SU-DHL-6 (cell line): ENCODE measurements at regions not wholly inside any gene's neighbourhood (a gene's known extent, or its start where the extent isn't known, plus 50 kb on each side); places are given as distances from the start of the nearest gene placed in this dataset.
"Not testable (repeated sequence)": the region's sequence is repeated elsewhere in the genome, so short reads cannot be mapped to it uniquely, and the experiment has no call there.

ENCODE experiments used
- H2AFZ ChIP-seq: fragments of 200-600 bp; sonication (generic); 2 replicates; pipeline ENCODE4 v1.6.1; 2014; ENCODE audit warnings: low read depth, mild to moderate bottlenecking, moderate library complexity, mixed read lengths, antibody characterized with exemption, low read length; ENCODE audit not compliant: severe bottlenecking
- H3F3A ChIP-seq: fragments of 200-600 bp; shearing (Covaris generic); 2 replicates; pipeline ENCODE4 v1.6.0; 2016; ENCODE audit warnings: antibody characterized with exemption, mild to moderate bottlenecking; ENCODE audit not compliant: insufficient read depth
- H3K27ac ChIP-seq: fragments of 200-600 bp; sonication (generic); 2 replicates; pipeline ENCODE4 v1.5.1; 2016; ENCODE audit warnings: low read depth, mild to moderate bottlenecking, low read length, moderate library complexity, mixed read lengths
- H3K27me3 ChIP-seq: fragments of 200-600 bp; sonication (generic), shearing (Covaris generic); 2 replicates; pipeline ENCODE4 v1.6.0; 2014; ENCODE audit warnings: mild to moderate bottlenecking, low read length
- H3K36me3 ChIP-seq: fragments of 200-600 bp; sonication (generic); 2 replicates; pipeline ENCODE4 v1.6.1; 2014; ENCODE audit warnings: mild to moderate bottlenecking, low read length, mixed read lengths
- H3K4me2 ChIP-seq: fragments of 300-600, 200-600 bp; shearing (Covaris generic), sonication (generic); 2 replicates; pipeline ENCODE4 v1.6.0; 2014; ENCODE audit warnings: low read length, low read depth, mild to moderate bottlenecking; ENCODE audit not compliant: poor library complexity, severe bottlenecking
- H3K4me3 ChIP-seq: fragments of 200-600 bp; sonication (generic); 2 replicates; pipeline ENCODE4 v1.5.1; 2014; ENCODE audit warnings: antibody characterized with exemption, low read length, mild to moderate bottlenecking, mixed read lengths; ENCODE audit not compliant: insufficient read depth, poor library complexity, severe bottlenecking
- H3K79me2 ChIP-seq: fragments of 200-600 bp; sonication (generic); 2 replicates; pipeline ENCODE4 v1.6.1; 2014; ENCODE audit warnings: mild to moderate bottlenecking, low read length, moderate library complexity; ENCODE audit not compliant: insufficient read depth
- H3K9ac ChIP-seq: fragments of 200-600 bp; sonication (generic); 2 replicates; pipeline ENCODE4 v1.7.0; 2014; ENCODE audit warnings: mild to moderate bottlenecking, low read length
- H3K9me2 ChIP-seq: fragments of 200-600 bp; sonication (generic); replicated peaks from 2 replicates; pipeline ENCODE4 v1.6.1; 2014; ENCODE audit warnings: low read length; ENCODE audit not compliant: insufficient read depth
- H3K9me3 ChIP-seq: fragments of 200-600 bp; sonication (generic); 2 replicates; pipeline ENCODE4 v1.6.1; 2014; ENCODE audit warnings: low read length, mixed read lengths; ENCODE audit not compliant: insufficient read depth
- H4K20me1 ChIP-seq: fragments of 200-600 bp; sonication (generic); 2 replicates; pipeline ENCODE4 v1.6.1; 2014; ENCODE audit warnings: low read depth, mild to moderate bottlenecking, antibody characterized with exemption, low read length, moderate library complexity, mixed read lengths
- EZH2phosphoT487 ChIP-seq: fragments of 200-600 bp; sonication (generic), shearing (Covaris generic); conservative IDR thresholded peaks from 2 replicates; pipeline ENCODE4 v1.6.1; 2018; ENCODE audit warnings: mild to moderate bottlenecking, antibody characterized with exemption, low read length, moderate library complexity, mixed read lengths
- TF ChIP-seq, protein P1 (sequence below): fragments of 200-600 bp; sonication (generic); IDR thresholded peaks from one replicate; pipeline ENCODE4 v1.5.1; 2017; ENCODE audit warnings: antibody characterized with exemption, mild to moderate bottlenecking, low read length, moderate library complexity; ENCODE audit not compliant: insufficient read depth, poor library complexity, severe bottlenecking

DNA sequence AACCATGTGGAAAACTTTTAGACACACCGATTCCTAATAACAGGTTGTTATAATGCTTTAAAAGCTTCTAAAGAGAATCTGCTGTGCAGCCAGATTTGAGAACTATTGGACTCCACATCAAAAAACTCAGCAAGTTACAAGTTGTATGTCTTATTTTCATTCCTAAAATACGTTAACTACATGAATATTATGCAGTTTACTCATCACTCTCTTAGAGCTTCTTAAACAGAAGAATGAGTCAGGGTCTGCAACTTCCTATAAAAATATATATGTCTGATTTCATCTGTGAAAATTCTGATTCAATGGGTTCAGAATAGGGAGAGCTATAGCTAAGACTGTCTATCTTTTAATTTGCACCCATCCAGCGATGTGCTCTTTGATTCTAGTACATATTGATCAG lies 244.2 kb upstream of the EPHA3 start:
- H2AFZ ChIP-seq: no peak overlapping the region
- no peak overlapping the region for H3K4me2 ChIP-seq
- TF ChIP-seq, protein P1, sequence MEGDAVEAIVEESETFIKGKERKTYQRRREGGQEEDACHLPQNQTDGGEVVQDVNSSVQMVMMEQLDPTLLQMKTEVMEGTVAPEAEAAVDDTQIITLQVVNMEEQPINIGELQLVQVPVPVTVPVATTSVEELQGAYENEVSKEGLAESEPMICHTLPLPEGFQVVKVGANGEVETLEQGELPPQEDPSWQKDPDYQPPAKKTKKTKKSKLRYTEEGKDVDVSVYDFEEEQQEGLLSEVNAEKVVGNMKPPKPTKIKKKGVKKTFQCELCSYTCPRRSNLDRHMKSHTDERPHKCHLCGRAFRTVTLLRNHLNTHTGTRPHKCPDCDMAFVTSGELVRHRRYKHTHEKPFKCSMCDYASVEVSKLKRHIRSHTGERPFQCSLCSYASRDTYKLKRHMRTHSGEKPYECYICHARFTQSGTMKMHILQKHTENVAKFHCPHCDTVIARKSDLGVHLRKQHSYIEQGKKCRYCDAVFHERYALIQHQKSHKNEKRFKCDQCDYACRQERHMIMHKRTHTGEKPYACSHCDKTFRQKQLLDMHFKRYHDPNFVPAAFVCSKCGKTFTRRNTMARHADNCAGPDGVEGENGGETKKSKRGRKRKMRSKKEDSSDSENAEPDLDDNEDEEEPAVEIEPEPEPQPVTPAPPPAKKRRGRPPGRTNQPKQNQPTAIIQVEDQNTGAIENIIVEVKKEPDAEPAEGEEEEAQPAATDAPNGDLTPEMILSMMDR: no peak
- no peak for TF ChIP-seq EZH2phosphoT487
- no peaks in the 10 kb centered on the region for H3K9me2 ChIP-seq
- no peak overlapping the region for H3K9ac ChIP-seq
- no peaks in the 10 kb centered on the region for H4K20me1 ChIP-seq
- H3K79me2 ChIP-seq: no peaks in the 10 kb centered on the region
- H3K4me3 ChIP-seq: no peak overlapping the region
- H3F3A ChIP-seq: no peaks in the 10 kb centered on the region
- no peaks in the 10 kb centered on the region for H3K9me3 ChIP-seq
- H3K27me3 ChIP-seq: no peaks in the 10 kb centered on the region
- no peaks in the 10 kb centered on the region for H3K36me3 ChIP-seq
- H3K27ac ChIP-seq: no peak overlapping the region

DNA sequence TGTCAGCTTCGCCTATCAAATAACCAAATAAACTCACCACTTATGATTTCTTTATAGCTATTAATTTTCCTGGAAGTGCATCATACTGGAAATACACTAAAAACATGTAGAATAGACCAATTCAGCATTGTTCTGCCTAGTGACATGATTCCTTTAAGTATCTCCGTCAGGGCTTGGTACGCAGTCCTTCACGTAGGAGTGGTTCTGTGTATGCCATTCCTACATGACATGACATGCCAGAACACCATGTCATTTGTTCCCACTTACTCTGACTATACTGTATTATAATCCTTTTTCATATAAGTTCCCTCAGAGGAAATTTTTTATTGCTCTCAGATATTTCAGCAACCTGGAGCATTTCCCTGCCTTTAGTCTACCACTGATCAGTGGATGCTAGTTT lies 230.7 kb upstream of the EPHA3 start:
- Histone ChIP-seq H3K9ac (no peak overlapping the region), H3K36me3 (no peaks in the 10 kb centered on the region)
- TF ChIP-seq, protein P1: no peak
- no peak for TF ChIP-seq EZH2phosphoT487

DNA sequence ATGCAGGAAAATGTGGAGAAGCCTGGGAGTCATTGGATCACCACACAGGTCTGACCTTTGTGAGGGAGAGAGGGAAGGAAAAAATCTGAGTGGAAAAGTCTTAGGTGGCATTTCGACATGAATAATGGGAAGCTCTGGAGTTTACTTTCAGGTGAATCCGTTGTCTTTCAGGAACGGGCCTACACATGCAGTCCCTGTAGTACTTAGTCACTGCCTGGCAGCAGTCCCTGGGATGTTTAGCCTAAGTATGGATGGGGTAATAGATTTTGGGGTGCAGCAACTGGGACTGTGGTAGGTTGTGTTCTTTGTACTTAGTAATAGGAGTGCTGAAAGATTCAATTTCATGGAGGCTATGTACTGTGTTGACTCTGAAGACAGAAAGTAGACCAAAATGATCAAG lies 227.5 kb upstream of the EPHA3 start:
- no peaks in the 10 kb centered on the region for H3K9me2 ChIP-seq
- no peak overlapping the region for H3K4me3 ChIP-seq
- H3K9me3 ChIP-seq: no peaks in the 10 kb centered on the region
- H3K27ac ChIP-seq: no peak overlapping the region
- H3K36me3 ChIP-seq: no peaks in the 10 kb centered on the region
- no peak overlapping the region for H3K9ac ChIP-seq
- TF ChIP-seq, protein P1: no peak
- TF ChIP-seq EZH2phosphoT487: no peak
- H4K20me1 ChIP-seq: no peaks in the 10 kb centered on the region
- no peaks in the 10 kb centered on the region for H3K79me2 ChIP-seq
- no peaks in the 10 kb centered on the region for H3K27me3 ChIP-seq
- no peak overlapping the region for H2AFZ ChIP-seq
- no peaks in the 10 kb centered on the region for H3F3A ChIP-seq
- no peak overlapping the region for H3K4me2 ChIP-seq

More for the DNA sequence above, 230.7 kb upstream of the EPHA3 start:
- H3K27me3 ChIP-seq: no peaks in the 10 kb centered on the region
- no peak overlapping the region for H3K4me2 ChIP-seq
- no peaks in the 10 kb centered on the region for H4K20me1 ChIP-seq
- H3F3A ChIP-seq: no peaks in the 10 kb centered on the region
- no peak overlapping the region for H3K27ac ChIP-seq
- no peak overlapping the region for H2AFZ ChIP-seq
- H3K9me2 ChIP-seq: no peaks in the 10 kb centered on the region
- no peaks in the 10 kb centered on the region for H3K79me2 ChIP-seq
- no peaks in the 10 kb centered on the region for H3K9me3 ChIP-seq
- H3K4me3 ChIP-seq: no peak overlapping the region

DNA sequence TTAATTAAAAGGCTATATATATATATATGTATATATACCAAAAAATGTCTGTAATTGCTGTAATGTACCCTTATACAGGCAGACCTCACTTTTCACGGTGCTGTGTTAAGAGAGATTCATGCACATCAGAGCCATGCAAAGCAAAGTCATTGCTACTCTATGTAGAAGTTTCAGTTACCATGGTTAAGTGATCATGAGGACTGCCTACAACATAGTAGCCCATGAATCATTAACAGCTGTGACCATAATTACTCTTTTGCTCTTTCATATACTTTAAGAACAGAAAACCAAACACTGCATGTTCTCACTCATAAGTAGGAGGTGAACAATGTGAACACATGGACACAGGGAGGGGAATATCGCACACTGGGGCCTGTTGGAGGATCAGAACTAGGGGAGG lies 225.3 kb upstream of the EPHA3 start:
- no peaks in the 10 kb centered on the region for H3K36me3 ChIP-seq
- H3K27ac ChIP-seq: no peak overlapping the region
- TF ChIP-seq EZH2phosphoT487: no peak
- TF ChIP-seq, protein P1: no peak
- no peak overlapping the region for H2AFZ ChIP-seq
- H3K4me3 ChIP-seq: no peak overlapping the region
- no peaks in the 10 kb centered on the region for H3K9me2 ChIP-seq
- no peaks in the 10 kb centered on the region for H3K79me2 ChIP-seq
- no peaks in the 10 kb centered on the region for H3K27me3 ChIP-seq
- H3K4me2 ChIP-seq: no peak overlapping the region
- H3F3A ChIP-seq: no peaks in the 10 kb centered on the region
- H3K9me3 ChIP-seq: no peaks in the 10 kb centered on the region
- no peaks in the 10 kb centered on the region for H4K20me1 ChIP-seq
- H3K9ac ChIP-seq: no peak overlapping the region

DNA sequence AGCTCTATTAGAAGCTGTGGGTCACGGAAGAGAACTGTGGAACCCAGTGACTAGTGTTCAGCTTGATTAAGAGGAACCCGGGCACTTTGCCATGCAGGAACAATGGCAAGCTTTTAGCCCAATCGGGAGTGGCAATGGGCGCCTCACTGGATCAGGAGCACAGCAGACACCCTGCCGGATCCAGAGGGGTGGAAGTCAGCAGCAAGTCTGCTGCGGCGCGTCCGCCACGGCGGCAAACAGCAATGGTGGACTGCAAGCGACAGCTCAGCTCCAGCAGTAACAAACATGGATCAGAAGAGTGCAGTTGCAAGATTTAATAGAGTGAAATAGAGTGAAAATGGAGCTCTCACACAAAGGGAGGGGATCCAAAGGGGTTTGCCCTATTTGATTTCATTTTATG lies 220.8 kb upstream of the EPHA3 start:
- H3K27ac ChIP-seq, H3K4me2 ChIP-seq, H3K27me3 ChIP-seq, H2AFZ ChIP-seq, H3K4me3 ChIP-seq, H3F3A ChIP-seq, H3K79me2 ChIP-seq, H3K9me2 ChIP-seq, H3K9ac ChIP-seq, H3K9me3 ChIP-seq, H3K36me3 ChIP-seq, H4K20me1 ChIP-seq: not testable (repeated sequence)
